HG02798 (cell line): ENCODE measurements at regions not wholly inside any gene's neighbourhood (a gene's known extent, or its start where the extent isn't known, plus 50 kb on each side); places are given as distances from the start of the nearest gene placed in this dataset.

Experiments used
- ATAC-seq: cut with Tn5 transposase; IDR thresholded peaks from one replicate; pipeline ENCODE4 v1.9.1; 2021; ENCODE audit warnings: mild to moderate bottlenecking; ENCODE audit not compliant: unreplicated experiment, poor library complexity

DNA sequence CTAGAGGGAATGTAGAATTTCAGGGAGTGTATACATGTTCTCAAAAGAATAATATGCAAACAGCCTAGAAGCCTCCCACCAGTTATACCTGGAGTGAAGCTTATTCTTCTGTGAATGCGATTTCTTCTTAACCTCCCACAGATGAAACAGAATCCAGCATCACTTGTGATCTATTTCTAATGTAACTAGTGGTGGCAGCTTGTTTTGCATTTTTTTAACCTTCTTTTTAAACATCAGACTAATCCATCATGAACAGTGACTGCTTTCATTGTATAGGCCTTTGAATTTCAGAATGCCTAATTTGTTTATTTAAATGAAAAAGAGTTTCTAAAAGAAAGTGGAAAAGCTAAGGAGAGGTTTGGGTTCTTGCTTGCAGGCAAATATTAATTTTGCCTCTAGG is 85.7 kb upstream of the EPHA4 start:
- no peak for ATAC-seq

DNA sequence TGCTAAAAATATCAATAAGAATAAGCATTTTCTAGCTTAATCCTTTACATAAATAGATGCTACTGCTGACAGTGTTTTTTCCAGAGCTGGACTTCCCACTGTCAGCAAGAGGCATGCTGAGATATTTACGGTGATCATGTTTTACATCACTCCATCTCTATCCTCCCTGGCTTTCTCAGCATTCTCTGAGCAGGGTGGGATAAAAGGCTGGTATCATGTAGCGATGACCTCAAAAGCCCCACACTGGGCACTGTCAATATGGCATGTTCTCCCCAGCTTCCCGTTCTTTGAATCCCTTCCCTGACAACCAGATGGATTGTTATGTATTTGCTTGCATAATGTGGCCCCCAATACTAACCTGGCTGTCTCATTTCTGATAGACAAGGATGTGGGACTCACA is 83.2 kb upstream of the EPHA4 start:
- no peak for ATAC-seq

DNA sequence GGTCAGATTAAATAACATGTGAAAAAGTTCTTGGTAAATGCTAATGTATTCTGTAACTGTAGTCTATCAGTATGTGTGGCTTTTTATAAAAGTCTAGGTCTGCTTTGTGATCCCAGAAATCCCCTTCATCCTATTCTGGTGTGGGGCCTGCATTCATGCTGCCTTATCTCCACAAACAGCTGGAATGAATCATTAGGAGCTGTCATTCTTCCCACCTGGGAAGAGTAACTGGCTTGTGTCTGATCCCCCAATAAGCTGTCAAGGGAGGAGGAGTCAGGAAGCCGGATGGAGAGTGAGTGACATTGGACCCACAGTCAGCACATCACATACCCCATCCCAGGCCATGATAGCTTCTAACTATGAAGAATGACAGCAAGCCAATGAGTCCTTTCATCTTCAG is 81.1 kb upstream of the EPHA4 start:
- ATAC-seq = no peak

DNA sequence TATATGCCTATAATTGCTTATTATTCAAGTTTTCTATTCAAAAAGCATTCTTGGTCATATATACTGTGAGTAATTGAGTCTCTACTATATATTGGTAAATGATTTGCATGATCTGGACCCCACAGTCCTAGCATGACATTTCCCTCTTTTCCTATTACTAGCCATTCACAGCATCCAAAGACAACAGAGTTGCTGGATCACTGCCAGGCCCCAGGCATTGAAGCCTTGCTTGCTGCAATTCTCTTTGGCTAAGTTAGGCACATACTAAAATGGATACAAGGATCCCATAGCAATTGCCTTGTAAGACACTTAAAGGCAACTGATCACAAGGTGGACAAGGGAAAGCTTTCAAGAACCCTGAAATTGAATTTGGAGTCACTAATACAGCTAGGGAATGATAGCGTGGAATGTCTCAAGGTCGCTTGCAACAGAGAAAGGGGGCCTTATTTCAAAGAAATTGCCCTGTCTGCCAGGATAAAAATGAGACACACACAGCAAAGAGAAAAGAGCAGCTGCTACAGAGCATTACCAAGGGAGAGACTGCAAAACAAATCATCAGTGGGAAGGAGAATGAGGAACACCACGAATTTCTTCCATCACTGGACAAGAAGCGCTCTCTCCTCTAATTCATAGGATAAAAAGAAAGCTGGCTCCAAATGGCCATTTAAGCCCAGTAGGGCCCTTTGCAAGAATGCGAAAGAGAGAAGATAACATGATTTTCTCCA is 77.1 kb upstream of the EPHA4 start:
- no peak for ATAC-seq

DNA sequence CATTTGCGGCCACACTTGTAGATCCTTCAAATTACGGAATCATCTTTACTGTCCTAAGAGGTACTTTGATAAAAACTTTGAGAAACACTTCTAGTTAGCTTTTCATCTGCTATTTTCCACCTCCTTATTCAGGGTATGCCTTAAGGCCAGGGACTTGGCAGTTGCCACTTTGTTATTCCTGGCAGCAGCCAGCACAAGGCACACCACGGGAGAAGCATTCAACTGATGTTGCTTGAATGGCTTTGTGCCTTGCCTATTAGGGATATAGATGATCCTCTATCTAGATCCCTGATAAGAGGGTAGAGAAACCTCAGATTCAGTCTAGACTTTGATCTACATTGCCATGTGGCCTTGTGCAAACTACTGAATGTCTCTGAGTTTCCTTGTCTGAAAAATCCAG is 70.3 kb upstream of the EPHA4 start:
- ATAC-seq = no peak

DNA sequence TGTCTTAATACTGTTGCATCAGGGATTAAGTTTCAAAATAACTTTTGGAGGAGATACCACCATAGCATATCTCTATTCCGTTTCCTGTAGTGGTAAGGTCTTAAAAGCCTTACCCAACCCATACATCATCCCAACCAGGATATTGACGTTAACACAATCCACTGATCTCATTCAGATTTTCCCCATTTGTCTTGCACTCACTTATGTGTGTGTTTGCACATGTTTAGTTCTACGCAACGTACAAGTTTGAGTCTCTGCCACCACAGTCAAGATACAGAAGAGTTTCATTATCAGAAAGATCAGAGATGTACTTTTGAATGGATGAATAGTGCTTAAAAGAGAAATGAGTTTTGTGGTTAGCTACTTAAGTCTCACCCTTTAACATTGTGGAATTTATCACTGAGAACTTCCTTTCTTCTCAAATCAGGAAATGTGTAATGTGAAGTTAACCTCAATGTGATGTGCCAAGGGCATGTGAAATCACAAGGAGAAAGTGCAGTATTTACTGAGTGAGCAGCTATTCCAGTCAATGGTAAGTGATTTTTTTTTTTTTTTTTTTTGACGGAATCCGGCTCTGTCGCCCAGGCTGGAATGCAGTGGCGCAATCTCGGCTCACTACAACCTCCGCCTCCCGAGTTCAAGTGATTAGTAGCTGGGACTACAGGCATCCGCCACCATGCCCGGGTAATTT is 69.2 kb upstream of the EPHA4 start:
- no peak for ATAC-seq

DNA sequence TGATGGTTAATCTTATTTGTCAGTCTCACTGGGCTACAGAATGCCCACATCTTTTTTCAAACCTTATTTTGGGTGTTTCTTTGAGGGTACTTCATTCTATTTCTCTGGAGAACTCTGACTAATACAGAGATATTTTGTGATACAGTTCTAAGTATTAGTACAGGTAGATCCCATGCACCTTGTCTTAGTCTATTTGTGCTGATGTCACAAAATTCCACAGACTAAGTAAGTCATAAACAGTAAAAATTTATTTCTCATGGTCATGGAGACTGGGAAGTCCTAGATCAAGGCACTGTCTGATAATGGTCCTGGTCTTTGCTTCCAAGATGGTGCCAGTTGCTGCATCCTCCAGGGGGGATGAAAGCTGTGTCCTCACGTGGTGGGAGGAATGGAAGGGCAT is 68.6 kb upstream of the EPHA4 start:
- no peak for ATAC-seq

DNA sequence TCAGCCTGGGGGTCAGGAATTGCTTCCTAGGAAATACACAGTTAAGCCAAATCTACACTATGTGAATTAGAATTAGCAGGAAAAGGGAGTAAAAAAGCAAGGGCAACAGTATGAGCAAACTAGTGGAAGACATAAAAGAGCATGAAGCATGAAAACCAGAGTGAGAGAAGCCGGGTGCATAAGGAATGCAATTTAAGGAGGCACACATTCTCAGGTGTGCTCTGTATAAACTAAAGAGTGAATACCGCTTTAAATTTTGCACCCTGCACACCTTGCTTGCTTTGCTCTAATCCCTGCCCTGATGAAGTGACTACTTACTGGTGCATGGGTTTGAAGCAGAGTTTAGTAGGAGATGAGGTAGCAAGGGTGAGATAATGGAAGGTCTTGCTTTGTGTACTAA is 65.7 kb upstream of the EPHA4 start:
- no peak for ATAC-seq

DNA sequence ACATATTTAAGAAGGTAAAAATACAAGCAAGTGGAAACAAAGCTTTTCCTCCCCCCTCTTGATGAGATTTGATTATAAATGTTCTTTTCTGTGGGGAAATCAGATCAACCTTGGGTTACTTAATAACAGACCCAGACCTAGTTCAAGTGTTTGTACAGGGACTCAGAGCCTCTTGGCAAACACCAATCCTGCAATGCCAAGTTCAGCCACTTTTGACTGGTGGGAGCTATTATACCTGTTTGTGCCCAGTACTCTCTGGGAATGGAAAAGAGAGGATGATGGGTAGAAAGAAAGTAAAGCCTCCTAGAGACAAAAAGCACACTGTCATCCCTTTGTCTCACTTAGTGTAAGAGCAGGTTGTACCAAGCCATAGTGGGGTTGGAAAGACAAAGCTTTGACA is 63.8 kb upstream of the EPHA4 start:
- ATAC-seq = no peak

DNA sequence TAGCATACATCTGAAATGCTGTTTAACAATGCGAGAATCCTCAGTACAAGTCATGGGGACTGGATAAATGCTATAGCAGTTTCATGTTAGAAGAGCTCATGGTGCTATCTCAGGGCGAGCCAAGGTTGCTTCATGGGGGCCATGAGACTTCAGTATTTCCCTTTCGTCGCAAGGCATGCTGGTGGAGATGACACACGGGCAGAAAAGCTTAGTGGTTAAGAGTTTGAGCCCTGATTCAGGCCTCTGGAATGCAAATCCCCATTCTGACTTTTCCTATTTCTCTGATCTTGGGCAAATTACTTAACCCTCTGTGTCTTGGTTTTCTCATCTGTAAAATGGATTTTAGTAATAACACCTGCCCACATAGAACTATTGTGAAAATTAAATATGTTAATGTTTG is 57.4 kb upstream of the EPHA4 start:
- no peak for ATAC-seq

DNA sequence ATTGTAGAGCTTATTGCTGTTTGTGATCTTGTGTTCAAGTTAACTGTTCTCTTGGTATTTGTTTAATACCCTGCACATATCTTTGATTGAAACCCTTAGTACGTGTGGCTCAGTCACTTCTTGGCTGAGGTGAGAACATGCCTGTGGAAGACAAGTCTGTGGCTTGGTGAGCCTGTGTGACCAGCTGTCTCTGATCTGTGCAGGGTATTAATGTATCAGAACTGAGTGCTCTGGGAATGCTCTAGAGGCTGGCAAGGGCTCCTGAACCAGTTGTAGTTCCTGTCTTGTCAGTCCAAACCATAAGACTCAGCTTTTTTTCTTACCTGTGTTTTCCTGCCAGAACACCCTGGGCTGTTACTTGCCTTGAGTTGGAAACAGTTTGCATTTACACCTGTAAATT is 52.4 kb upstream of the EPHA4 start:
- ATAC-seq = no peak
